Tibial nerve (tissue), 4 donors: ENCODE measurements at regions not wholly inside any gene's neighbourhood (a gene's known extent, or its start where the extent isn't known, plus 50 kb on each side); places are given as distances from the start of the nearest gene placed in this dataset.

Source experiments
- DNase-seq, 2 donors: peaks; one replicate each; pipeline ENCODE4 v3.0.0-alpha.2; 2019; ENCODE audit warnings: low spot score in 2 of 2
- H3K27ac ChIP-seq, 4 donors: fragments of 200-600 bp; sonication (generic) in 3 of 4; one replicate each; pipeline ENCODE4 v1.5.1; 2017 to 2019; ENCODE audit warnings: mild to moderate bottlenecking in 1 of 4
- H3K27me3 ChIP-seq, 2 donors: fragments of 200-600 bp; sonication (generic) in 1 of 2; one replicate each; pipeline versions ENCODE4 v1.5.1 to v1.6.0; 2017 to 2019
- H3K36me3 ChIP-seq, 3 donors: fragments of 200-600 bp; sonication (generic); one replicate each; pipeline ENCODE4 v1.5.1; 2018 to 2019
- H3K4me1 ChIP-seq, 4 donors: fragments of 200-600 bp; sonication (generic) in 3 of 4; one replicate each; pipeline ENCODE4 v1.5.1; 2017 to 2019
- H3K4me3 ChIP-seq, 4 donors: fragments of 200-600 bp; sonication (generic) in 3 of 4; one replicate each; pipeline ENCODE4 v1.5.1; 2017 to 2019; ENCODE audit warnings: mild to moderate bottlenecking in 1 of 4, moderate library complexity in 1 of 4
- H3K9me3 ChIP-seq, 4 donors: fragments of 200-600 bp; sonication (generic) in 3 of 4; one replicate each; pipeline ENCODE4 v1.5.1; 2017 to 2019
- EP300 ChIP-seq, 2 donors: sonication (generic); formaldehyde crosslinking; IDR thresholded peaks; one replicate each; pipeline ENCODE4 v1.6.1; 2017; ENCODE audit warnings: antibody characterized with exemption in 2 of 2, mild to moderate bottlenecking in 1 of 2
- POLR2A ChIP-seq, 2 donors: fragments of 450-650 bp; IDR thresholded peaks; one replicate each; pipeline ENCODE4 v1.6.1; 2017; ENCODE audit warnings: antibody characterized with exemption in 2 of 2, mild to moderate bottlenecking in 2 of 2, moderate library complexity in 2 of 2
- WGBS, 2 donors: methylation state at CpG; one replicate each; pipeline ENCODE4 v1.1.5; 2018; 5-methylcytosine and 5-hydroxymethylcytosine counted together
- TF ChIP-seq, protein P1 (sequence below), 5 experiments: fragments of 200-600 bp in 3 of 5; fragments of 450-650 bp in 2 of 5; sonication (generic) in 3 of 5; IDR thresholded peaks; one replicate each; pipeline ENCODE4 v1.5.1; 2016 to 2019; ENCODE audit warnings: antibody characterized with exemption in 5 of 5, mild to moderate bottlenecking in 3 of 5, moderate library complexity in 2 of 5

DNA sequence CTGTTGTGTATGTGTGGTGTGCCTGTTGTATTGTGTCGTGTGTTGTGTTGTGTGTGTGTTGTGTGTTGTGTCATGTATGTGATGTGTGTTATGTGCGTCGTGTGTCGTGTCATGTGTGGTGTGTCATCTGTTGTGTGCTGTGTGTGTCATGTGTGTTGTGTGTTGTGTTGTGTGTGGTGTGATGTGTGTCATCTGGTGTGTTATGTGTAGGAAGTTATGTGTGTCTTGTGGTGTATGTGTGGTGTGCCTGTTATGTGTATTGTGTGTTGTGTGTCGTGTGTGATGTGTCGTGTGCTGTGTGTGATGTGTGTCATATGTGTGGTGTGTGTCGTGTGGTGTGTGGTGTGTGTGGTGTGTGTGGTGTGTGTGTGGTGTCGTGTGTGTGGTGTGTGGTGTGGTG, 145.2 kb downstream of the DNAJB6 start:
- no peaks in the 10 kb centered on the region for H3K4me1 ChIP-seq
- H3K4me3 ChIP-seq: no peak overlapping the region
- H3K27ac ChIP-seq: no peak overlapping the region
- H3K27me3 ChIP-seq: no peaks in the 10 kb centered on the region
- no peak for TF ChIP-seq EP300 (IDR thresholded peaks at IDR 0.05)
- TF ChIP-seq POLR2A (IDR thresholded peaks at IDR 0.05): no peak
- DNase-seq: no peak
- H3K9me3 ChIP-seq: no peaks in the 10 kb centered on the region
- no peaks in the 10 kb centered on the region for H3K36me3 ChIP-seq
- WGBS, 2 donors: 91 to 94% methylated on average over 8 of the region's 8 CpGs

DNA sequence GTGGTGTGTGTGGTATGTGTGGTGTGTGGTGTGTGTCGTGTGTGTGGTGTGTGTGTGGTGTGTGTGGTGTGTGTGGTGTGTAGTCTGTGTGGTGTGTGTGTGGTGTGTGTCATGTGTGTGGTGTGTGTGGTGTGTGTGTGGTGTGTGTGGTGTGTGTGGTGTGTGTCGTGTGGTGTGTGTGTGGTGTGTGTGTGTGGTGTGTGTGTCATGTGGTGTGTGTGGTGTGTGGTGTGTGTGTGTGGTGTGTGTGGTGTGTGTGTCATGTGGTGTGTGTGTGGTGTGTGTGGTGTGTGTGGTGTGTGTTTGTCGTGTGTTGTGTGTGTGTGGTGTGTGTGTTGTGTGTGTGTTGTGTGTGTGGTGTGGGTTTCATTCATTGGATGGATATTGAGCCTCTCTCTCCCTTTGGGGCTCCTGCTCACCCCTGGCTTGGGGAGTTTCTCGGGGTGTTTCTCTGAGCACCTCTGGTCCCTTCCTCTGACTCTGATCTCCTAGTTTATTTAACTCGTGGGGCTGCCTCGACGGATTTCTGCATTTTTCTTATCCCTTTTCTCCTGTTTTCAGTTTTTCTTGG, 145.8 kb downstream of the DNAJB6 start:
- 57 to 64% methylated on average over 4 to 7 of the region's 7 CpGs for WGBS, 2 donors
- H3K36me3 ChIP-seq: no peaks in the 10 kb centered on the region
- no peaks in the 10 kb centered on the region for H3K4me1 ChIP-seq
- no peaks in the 10 kb centered on the region for H3K27me3 ChIP-seq
- no peak overlapping the region for H3K4me3 ChIP-seq
- no peak overlapping the region for H3K27ac ChIP-seq
- TF ChIP-seq, protein P1, sequence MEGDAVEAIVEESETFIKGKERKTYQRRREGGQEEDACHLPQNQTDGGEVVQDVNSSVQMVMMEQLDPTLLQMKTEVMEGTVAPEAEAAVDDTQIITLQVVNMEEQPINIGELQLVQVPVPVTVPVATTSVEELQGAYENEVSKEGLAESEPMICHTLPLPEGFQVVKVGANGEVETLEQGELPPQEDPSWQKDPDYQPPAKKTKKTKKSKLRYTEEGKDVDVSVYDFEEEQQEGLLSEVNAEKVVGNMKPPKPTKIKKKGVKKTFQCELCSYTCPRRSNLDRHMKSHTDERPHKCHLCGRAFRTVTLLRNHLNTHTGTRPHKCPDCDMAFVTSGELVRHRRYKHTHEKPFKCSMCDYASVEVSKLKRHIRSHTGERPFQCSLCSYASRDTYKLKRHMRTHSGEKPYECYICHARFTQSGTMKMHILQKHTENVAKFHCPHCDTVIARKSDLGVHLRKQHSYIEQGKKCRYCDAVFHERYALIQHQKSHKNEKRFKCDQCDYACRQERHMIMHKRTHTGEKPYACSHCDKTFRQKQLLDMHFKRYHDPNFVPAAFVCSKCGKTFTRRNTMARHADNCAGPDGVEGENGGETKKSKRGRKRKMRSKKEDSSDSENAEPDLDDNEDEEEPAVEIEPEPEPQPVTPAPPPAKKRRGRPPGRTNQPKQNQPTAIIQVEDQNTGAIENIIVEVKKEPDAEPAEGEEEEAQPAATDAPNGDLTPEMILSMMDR (IDR thresholded peaks at IDR 0.05): no peak
- TF ChIP-seq EP300 (IDR thresholded peaks at IDR 0.05) (no peak), POLR2A (IDR thresholded peaks at IDR 0.05) (no peak)
- no peak for DNase-seq
- H3K9me3 ChIP-seq: no peaks in the 10 kb centered on the region

DNA sequence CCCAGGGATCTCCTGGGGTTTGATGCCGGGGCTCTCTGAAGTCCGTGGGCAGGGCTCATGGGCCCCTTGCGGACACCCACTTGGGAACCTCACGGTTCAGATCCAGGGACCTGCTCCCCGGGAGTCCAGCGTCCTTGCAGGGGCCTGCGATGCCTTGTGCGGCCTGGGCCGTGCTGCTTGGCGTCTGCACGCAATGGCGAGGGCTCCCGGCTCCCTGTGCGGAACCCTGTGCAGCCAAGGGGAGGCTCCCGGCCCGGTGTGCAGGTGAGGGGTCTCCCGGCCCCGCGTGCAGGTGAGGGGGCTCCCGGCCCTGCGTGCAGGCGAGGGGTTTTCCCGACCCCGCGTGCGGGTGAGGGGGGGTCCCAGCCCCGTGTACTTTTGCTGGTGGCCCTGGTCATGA, 146.7 kb downstream of the DNAJB6 start:
- Histone ChIP-seq H3K4me3 (no peak overlapping the region), H3K27ac (no peak overlapping the region), H3K4me1 (no peaks in the 10 kb centered on the region), H3K27me3 (no peaks in the 10 kb centered on the region), H3K9me3 (no peaks in the 10 kb centered on the region), H3K36me3 (no peaks in the 10 kb centered on the region)
- WGBS, 2 donors: 91 to 93% methylated on average over 17 to 26 of the region's 27 CpGs
- no peak for DNase-seq
- TF ChIP-seq EP300 (IDR thresholded peaks at IDR 0.05): no peak
- TF ChIP-seq, protein P1 (IDR thresholded peaks at IDR 0.05): no peak
- no peak for TF ChIP-seq POLR2A (IDR thresholded peaks at IDR 0.05)

DNA sequence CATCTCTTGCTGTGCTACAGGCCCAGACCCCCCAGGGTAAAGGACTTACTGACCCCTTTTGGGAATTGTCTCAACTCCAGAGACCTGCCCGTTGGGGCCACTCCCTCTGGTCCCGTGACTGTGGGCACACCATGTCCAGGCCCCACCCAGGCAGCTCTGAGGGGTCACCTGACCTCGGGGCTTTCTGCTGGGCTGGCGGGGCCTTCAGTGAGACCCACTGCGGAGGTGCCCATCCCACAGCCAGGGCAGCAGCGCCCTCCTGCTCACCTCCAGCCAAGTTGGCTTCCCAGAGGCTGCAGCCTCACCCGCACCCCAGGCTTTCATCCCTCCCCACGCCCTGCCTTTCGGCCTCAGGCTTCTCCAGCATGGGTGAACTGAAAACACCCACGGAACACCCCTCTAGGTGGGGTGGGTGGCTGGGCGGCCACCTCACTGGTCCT, 147.2 kb downstream of the DNAJB6 start:
- no peaks in the 10 kb centered on the region for H3K9me3 ChIP-seq
- DNase-seq: no peak
- TF ChIP-seq EP300 (IDR thresholded peaks at IDR 0.05): no peak
- TF ChIP-seq, protein P1 (IDR thresholded peaks at IDR 0.05): no peak
- TF ChIP-seq POLR2A (IDR thresholded peaks at IDR 0.05): no peak
- 88 to 89% methylated on average over 11 of the region's 11 CpGs for WGBS, 2 donors
- H3K36me3 ChIP-seq: no peaks in the 10 kb centered on the region
- no peaks in the 10 kb centered on the region for H3K27me3 ChIP-seq
- H3K4me1 ChIP-seq: no peaks in the 10 kb centered on the region
- H3K27ac ChIP-seq: no peak overlapping the region
- no peak overlapping the region for H3K4me3 ChIP-seq

DNA sequence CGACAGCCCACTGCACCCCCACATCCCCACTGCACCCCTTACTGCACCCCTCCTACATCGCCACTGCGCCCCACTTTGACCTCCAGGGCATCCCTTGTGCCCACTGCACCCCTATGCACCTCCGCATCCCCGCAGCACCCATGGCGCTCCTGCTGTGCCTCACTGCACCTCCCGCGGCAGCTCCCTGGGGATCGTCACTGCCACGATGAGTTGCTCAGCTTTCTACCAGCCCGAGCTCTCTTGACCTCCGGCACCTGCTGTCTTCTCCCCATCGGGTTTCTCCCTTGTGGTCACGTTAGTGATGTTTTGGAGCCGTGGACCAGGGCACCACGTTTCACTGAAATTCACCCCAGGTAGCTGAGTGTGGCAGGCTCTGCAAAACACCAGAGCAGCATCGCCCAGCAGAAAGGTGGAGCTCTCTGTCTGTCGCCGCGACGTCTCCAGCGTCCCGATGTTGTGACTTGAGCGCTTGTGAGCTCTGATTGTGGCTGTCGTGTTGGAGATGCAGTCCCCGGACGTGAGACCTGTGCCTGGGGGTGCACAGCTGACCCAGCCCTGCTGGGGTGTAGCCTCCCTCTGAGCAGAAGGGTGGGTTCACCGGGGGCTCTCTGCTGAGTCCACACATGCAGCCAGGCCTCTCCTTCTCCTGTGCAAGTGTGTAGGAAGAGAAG, 147.7 kb downstream of the DNAJB6 start:
- TF ChIP-seq EP300 (IDR thresholded peaks at IDR 0.05) (no peak), POLR2A (IDR thresholded peaks at IDR 0.05) (no peak)
- TF ChIP-seq, protein P1 (IDR thresholded peaks at IDR 0.05): no peak
- Histone ChIP-seq H3K9me3 (no peaks in the 10 kb centered on the region), H3K4me3 (no peak overlapping the region), H3K27me3 (no peaks in the 10 kb centered on the region), H3K4me1 (no peaks in the 10 kb centered on the region), H3K36me3 (no peaks in the 10 kb centered on the region), H3K27ac (no peak overlapping the region)
- DNase-seq: no peak
- WGBS, 2 donors: 80 to 81% methylated on average over 28 of the region's 28 CpGs
